ENCODE measurements at regions not wholly inside any gene's neighbourhood (a gene's known extent, or its start where the extent isn't known, plus 50 kb on each side); places are given as distances from the start of the nearest gene placed in this dataset.

DNA sequence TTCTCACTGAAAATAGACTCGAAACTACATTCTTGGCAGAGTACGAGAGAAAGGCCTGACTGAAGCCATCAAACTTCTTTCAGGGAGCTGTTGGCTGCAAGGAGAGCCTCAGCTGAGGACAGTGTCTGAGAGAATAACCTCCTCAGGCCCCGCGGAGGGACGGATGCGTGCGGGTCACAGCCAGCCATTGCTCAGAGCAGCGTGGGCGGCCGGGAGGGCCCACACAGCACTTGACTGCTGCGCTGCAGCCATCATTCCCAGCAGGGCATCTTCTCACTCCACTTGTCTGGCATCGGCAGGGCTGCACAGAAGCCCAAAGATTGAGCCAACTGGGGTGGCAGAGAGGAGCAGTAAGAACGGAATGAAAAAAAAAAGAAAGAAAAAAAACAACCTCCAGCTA lies 113.5 kb downstream of the XCL2 start:
- TF ChIP-seq EZH2 (IDR thresholded peaks at IDR 0.05; ENCODE audit: borderline replicate concordance, low read depth, low read length, poor library complexity, severe bottlenecking): no peak
- TF ChIP-seq, protein P1, sequence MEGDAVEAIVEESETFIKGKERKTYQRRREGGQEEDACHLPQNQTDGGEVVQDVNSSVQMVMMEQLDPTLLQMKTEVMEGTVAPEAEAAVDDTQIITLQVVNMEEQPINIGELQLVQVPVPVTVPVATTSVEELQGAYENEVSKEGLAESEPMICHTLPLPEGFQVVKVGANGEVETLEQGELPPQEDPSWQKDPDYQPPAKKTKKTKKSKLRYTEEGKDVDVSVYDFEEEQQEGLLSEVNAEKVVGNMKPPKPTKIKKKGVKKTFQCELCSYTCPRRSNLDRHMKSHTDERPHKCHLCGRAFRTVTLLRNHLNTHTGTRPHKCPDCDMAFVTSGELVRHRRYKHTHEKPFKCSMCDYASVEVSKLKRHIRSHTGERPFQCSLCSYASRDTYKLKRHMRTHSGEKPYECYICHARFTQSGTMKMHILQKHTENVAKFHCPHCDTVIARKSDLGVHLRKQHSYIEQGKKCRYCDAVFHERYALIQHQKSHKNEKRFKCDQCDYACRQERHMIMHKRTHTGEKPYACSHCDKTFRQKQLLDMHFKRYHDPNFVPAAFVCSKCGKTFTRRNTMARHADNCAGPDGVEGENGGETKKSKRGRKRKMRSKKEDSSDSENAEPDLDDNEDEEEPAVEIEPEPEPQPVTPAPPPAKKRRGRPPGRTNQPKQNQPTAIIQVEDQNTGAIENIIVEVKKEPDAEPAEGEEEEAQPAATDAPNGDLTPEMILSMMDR (conservative IDR thresholded peaks at IDR 0.05; ENCODE audit: low read depth, low read length): no peak

Data from A673 (cell line).